Natural killer cell (primary cell): ENCODE measurements at regions not wholly inside any gene's neighbourhood (a gene's known extent, or its start where the extent isn't known, plus 50 kb on each side); places are given as distances from the start of the nearest gene placed in this dataset.

ENCODE experiments used
- ATAC-seq, 3 donors: fragments of 150-1000 bp in 2 of 3; fragments of 200-7000 bp in 1 of 3; cut with Tn5 transposase; 1 replicate in 1 of 3; 2 replicates in 2 of 3; pipeline ENCODE4 v1.10.0; 2021; ENCODE audit warnings: mild to moderate bottlenecking in 2 of 3, moderate library complexity in 2 of 3
- DNase-seq, 2 donors: peaks; one replicate each; pipeline versions ENCODE4 v3.0.0 to v3.0.0-alpha.2; 2013 to 2021; ENCODE audit warnings: mixed read lengths in 1 of 2
- H3K27ac ChIP-seq: one replicate; pipeline ENCODE4 v1.5.1; 2013; ENCODE audit warnings: mild to moderate bottlenecking, low read length
- H3K27me3 ChIP-seq: one replicate; pipeline ENCODE4 v1.6.1; 2013; ENCODE audit warnings: low read length; ENCODE audit not compliant: control insufficient read depth, insufficient read depth
- H3K36me3 ChIP-seq: one replicate; pipeline ENCODE4 v1.6.1; 2013; ENCODE audit warnings: low read length; ENCODE audit not compliant: control insufficient read depth, insufficient read depth
- H3K4me1 ChIP-seq: one replicate; pipeline ENCODE4 v1.6.1; 2013; ENCODE audit warnings: low read length; ENCODE audit not compliant: control insufficient read depth, insufficient read depth
- H3K4me3 ChIP-seq: one replicate; pipeline ENCODE4 v1.5.1; 2013; ENCODE audit warnings: low read length
- H3K9me3 ChIP-seq: one replicate; pipeline ENCODE4 v1.6.1; 2013; ENCODE audit warnings: low read length; ENCODE audit not compliant: control insufficient read depth, insufficient read depth
- H3K27ac Mint-ChIP-seq, 2 donors: one replicate each; pipeline ENCODE4 v1.8.0; 2022; ENCODE audit warnings: mild to moderate bottlenecking in 2 of 2, mixed read lengths in 2 of 2, moderate library complexity in 1 of 2
- H3K27me3 Mint-ChIP-seq, 2 donors: one replicate each; pipeline ENCODE4 v1.8.0; 2022; ENCODE audit warnings: low read depth in 2 of 2, mixed read lengths in 2 of 2
- H3K36me3 Mint-ChIP-seq: one replicate; pipeline ENCODE4 v1.8.0; 2022; ENCODE audit warnings: mixed read lengths
- H3K4me1 Mint-ChIP-seq, 2 donors: one replicate each; pipeline ENCODE4 v1.8.0; 2022; ENCODE audit warnings: mixed read lengths in 2 of 2
- H3K4me3 Mint-ChIP-seq: one replicate; pipeline ENCODE4 v1.8.0; 2022; ENCODE audit warnings: mild to moderate bottlenecking, moderate library complexity, mixed read lengths
- H3K9me3 Mint-ChIP-seq, 2 donors: one replicate each; pipeline ENCODE4 v1.8.0; 2022; ENCODE audit warnings: mixed read lengths in 2 of 2
- WGBS: methylation state at CpG from one replicate; pipeline ENCODE4 v1.1.7; 2013; ENCODE audit warnings: missing lambda C conversion rate; ENCODE audit not compliant: insufficient coverage; 5-methylcytosine and 5-hydroxymethylcytosine counted together
- intact Hi-C: fragments of 100-400 bp; cut with micrococcal nuclease; formaldehyde crosslinking; loops from one replicate; pipeline ENCODE4 v1.14.2; 2022
- TF ChIP-seq, protein P1 (sequence below): fragments of 200-600 bp; IDR thresholded peaks from one replicate; pipeline ENCODE4 v1.8.0; 2022; ENCODE audit warnings: antibody characterized with exemption

DNA sequence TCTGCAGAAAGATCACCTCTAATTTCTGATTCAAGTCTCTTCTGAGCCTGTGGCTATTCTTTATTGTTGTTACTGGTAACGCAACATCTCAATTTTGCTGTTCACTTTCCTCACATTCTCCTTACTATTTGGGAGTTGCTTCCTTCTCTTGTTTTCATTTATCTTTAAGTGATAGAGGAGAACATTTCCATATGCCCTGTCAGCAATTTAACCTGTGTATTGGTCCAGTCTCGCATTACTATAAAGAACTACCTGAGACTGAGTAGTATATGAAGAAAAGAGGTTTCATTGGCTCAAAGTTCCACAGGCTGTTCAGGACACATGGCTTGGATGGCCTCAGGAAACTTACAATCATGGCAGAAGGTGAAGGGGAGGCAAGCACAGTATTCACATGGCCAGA, 1025.1 kb downstream of the OTOL1 start:
- Histone ChIP-seq H3K27me3 (no peaks in the 10 kb centered on the region), H3K4me1 (no peaks in the 10 kb centered on the region), H3K27ac (no peak overlapping the region), H3K36me3 (no peaks in the 10 kb centered on the region), H3K9me3 (no peaks in the 10 kb centered on the region), H3K4me3 (no peak overlapping the region)
- TF ChIP-seq, protein P1, sequence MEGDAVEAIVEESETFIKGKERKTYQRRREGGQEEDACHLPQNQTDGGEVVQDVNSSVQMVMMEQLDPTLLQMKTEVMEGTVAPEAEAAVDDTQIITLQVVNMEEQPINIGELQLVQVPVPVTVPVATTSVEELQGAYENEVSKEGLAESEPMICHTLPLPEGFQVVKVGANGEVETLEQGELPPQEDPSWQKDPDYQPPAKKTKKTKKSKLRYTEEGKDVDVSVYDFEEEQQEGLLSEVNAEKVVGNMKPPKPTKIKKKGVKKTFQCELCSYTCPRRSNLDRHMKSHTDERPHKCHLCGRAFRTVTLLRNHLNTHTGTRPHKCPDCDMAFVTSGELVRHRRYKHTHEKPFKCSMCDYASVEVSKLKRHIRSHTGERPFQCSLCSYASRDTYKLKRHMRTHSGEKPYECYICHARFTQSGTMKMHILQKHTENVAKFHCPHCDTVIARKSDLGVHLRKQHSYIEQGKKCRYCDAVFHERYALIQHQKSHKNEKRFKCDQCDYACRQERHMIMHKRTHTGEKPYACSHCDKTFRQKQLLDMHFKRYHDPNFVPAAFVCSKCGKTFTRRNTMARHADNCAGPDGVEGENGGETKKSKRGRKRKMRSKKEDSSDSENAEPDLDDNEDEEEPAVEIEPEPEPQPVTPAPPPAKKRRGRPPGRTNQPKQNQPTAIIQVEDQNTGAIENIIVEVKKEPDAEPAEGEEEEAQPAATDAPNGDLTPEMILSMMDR, result no peak
- H3K36me3 Mint-ChIP-seq, result no peaks in the 10 kb centered on the region
- H3K9me3 Mint-ChIP-seq, result peaks cover 2 to 5% of the 10 kb centered on the region in 2 donors
- H3K27me3 Mint-ChIP-seq, result no peaks in the 10 kb centered on the region
- no peaks in the 10 kb centered on the region for H3K4me1 Mint-ChIP-seq
- 100% methylated on average over 2 of the region's 2 CpGs for WGBS
- DNase-seq, result no peak
- intact Hi-C loops, result no loop called here
- H3K27ac Mint-ChIP-seq, result no peak overlapping the region
- no peak overlapping the region for H3K4me3 Mint-ChIP-seq
- no peak for ATAC-seq

GRCh38 chr3:162525066-162525742, 1028.6 kb downstream of the OTOL1 start:
- no peaks in the 10 kb centered on the region for H3K36me3 ChIP-seq
- H3K27me3 Mint-ChIP-seq, result no peaks in the 10 kb centered on the region
- H3K4me3 Mint-ChIP-seq, result no peak overlapping the region
- H3K27ac Mint-ChIP-seq, result no peak overlapping the region
- H3K9me3 Mint-ChIP-seq, result peaks cover 5 to 13% of the 10 kb centered on the region in 2 donors
- ATAC-seq (no peak), DNase-seq (no peak)
- no peaks in the 10 kb centered on the region for H3K36me3 Mint-ChIP-seq
- no peaks in the 10 kb centered on the region for H3K27me3 ChIP-seq
- no peaks in the 10 kb centered on the region for H3K4me1 ChIP-seq
- H3K27ac ChIP-seq, result no peak overlapping the region
- H3K9me3 ChIP-seq, result no peaks in the 10 kb centered on the region
- WGBS, result 60% methylated on average over 2 of the region's 2 CpGs
- H3K4me1 Mint-ChIP-seq, result no peaks in the 10 kb centered on the region
- TF ChIP-seq, protein P1, result no peak
- intact Hi-C loops, result no loop called here
- H3K4me3 ChIP-seq, result no peak overlapping the region

DNA sequence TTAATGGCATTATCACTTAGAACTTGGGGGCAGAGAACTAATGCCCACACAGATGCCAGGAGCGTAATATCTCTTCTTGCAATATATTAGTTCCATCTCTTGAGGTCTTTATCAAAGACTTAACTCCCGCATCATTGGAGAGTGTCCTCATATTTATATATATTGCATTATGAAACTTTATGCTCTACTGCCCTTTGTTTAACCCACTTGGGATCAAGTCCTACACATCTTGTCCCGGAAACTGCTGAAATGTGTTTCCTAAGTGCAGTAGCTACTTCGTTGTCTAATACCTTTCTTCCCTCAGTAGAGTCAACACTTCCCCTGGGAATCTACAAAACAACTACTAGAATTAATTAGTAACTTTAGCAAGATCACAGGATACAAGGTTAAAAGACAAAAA, 1029.2 kb downstream of the OTOL1 start:
- Histone ChIP-seq H3K9me3 (no peaks in the 10 kb centered on the region), H3K27me3 (no peaks in the 10 kb centered on the region), H3K27ac (no peak overlapping the region), H3K4me3 (no peak overlapping the region), H3K4me1 (no peaks in the 10 kb centered on the region), H3K36me3 (no peaks in the 10 kb centered on the region)
- Mint-ChIP-seq H3K36me3 (no peaks in the 10 kb centered on the region), H3K4me1 (no peaks in the 10 kb centered on the region), H3K9me3 (peaks cover 5 to 16% of the 10 kb centered on the region in 2 donors), H3K27ac (no peak overlapping the region), H3K27me3 (no peaks in the 10 kb centered on the region), H3K4me3 (no peak overlapping the region)
- DNase-seq, result no peak
- TF ChIP-seq, protein P1, result no peak
- intact Hi-C loops, result no loop called here
- no peak for ATAC-seq
- WGBS, result 64% methylated on average over 3 of the region's 4 CpGs

GRCh38 chr3:162534431-162534830, 1037.8 kb downstream of the OTOL1 start:
- no peaks in the 10 kb centered on the region for H3K4me1 Mint-ChIP-seq

More at GRCh38 chr3:162534431-162534830, 1037.8 kb downstream of the OTOL1 start:
- no peak overlapping the region for H3K27ac ChIP-seq
- TF ChIP-seq, protein P1, result no peak
- ATAC-seq (no peak), DNase-seq (no peak)
- H3K36me3 Mint-ChIP-seq, result no peaks in the 10 kb centered on the region
- H3K27ac Mint-ChIP-seq, result no peak overlapping the region
- intact Hi-C loops, result no loop called here
- H3K36me3 ChIP-seq, result no peaks in the 10 kb centered on the region
- no peaks in the 10 kb centered on the region for H3K27me3 ChIP-seq
- H3K9me3 Mint-ChIP-seq, result peaks cover 3 to 12% of the 10 kb centered on the region in 2 donors
- no peaks in the 10 kb centered on the region for H3K4me1 ChIP-seq
- 77% methylated on average over 2 of the region's 2 CpGs for WGBS
- H3K27me3 Mint-ChIP-seq, result no peaks in the 10 kb centered on the region
- no peak overlapping the region for H3K4me3 ChIP-seq
- H3K4me3 Mint-ChIP-seq, result no peak overlapping the region
- peaks cover 4% of the 10 kb centered on the region for H3K9me3 ChIP-seq
